CD14-positive monocyte (primary cell): ENCODE measurements at regions not wholly inside any gene's neighbourhood (a gene's known extent, or its start where the extent isn't known, plus 50 kb on each side); places are given as distances from the start of the nearest gene placed in this dataset.

Experiments used
- DNase-seq, 3 donors: peaks; one replicate each; pipeline ENCODE4 v3.0.0-alpha.2; 2011 to 2022
- H2AFZ ChIP-seq: 2 replicates; pipeline ENCODE4 v1.6.0; 2012; ENCODE audit warnings: mild to moderate bottlenecking, low read depth, low read length, inconsistent platforms; ENCODE audit not compliant: insufficient read depth, poor library complexity, severe bottlenecking
- H3K27ac ChIP-seq, 2 donors: 1 replicate in 1 of 2; 2 replicates in 1 of 2; pipeline ENCODE4 v1.5.1; 2012 to 2013; ENCODE audit warnings: low read length in 2 of 2, control low read depth in 1 of 2, inconsistent platforms in 1 of 2, low read depth in 1 of 2, mild to moderate bottlenecking in 1 of 2
- H3K27me3 ChIP-seq, 2 donors: one replicate each; pipeline versions ENCODE4 v1.6.0 to v1.6.1; 2011 to 2013; ENCODE audit warnings: low read length in 2 of 2; ENCODE audit not compliant: control insufficient read depth in 2 of 2, insufficient read depth in 2 of 2
- H3K36me3 ChIP-seq, 2 donors: replicated peaks in 1 of 2; 1 replicate in 1 of 2; 2 replicates in 1 of 2; pipeline versions ENCODE4 v1.5.1 to v1.6.1; 2012 to 2013; ENCODE audit warnings: low read length in 2 of 2, control low read depth in 1 of 2, inconsistent platforms in 1 of 2, mild to moderate bottlenecking in 1 of 2; ENCODE audit not compliant: insufficient read depth in 2 of 2, control insufficient read depth in 1 of 2
- H3K4me1 ChIP-seq, 2 donors: 1 replicate in 1 of 2; 2 replicates in 1 of 2; pipeline versions ENCODE4 v1.5.1 to v1.6.1; 2012 to 2013; ENCODE audit warnings: low read length in 2 of 2, control low read depth in 1 of 2, inconsistent platforms in 1 of 2, mild to moderate bottlenecking in 1 of 2, moderate library complexity in 1 of 2; ENCODE audit not compliant: insufficient read depth in 2 of 2, control insufficient read depth in 1 of 2
- H3K4me2 ChIP-seq: replicated peaks from 2 replicates; pipeline ENCODE3; 2012; ENCODE audit warnings: low read length, moderate library complexity, mild to moderate bottlenecking; ENCODE audit not compliant: poor library complexity, severe bottlenecking; ENCODE audit errors: extremely low read depth
- H3K4me3 ChIP-seq, 3 experiments: fragments of 200-600 bp in 1 of 3; sonication (generic) in 1 of 3; replicated peaks in 1 of 3; 1 replicate in 2 of 3; 2 replicates in 1 of 3; pipeline ENCODE4 v1.5.1; 2011 to 2013; ENCODE audit warnings: low read length in 3 of 3, mild to moderate bottlenecking in 3 of 3, control low read depth in 2 of 3, low read depth in 2 of 3, inconsistent platforms in 1 of 3, moderate library complexity in 1 of 3
- H3K79me2 ChIP-seq: 2 replicates; pipeline ENCODE4 v1.6.0; 2012; ENCODE audit warnings: mild to moderate bottlenecking, control low read depth, inconsistent platforms, low read length, moderate library complexity; ENCODE audit not compliant: insufficient read depth
- H3K9ac ChIP-seq: 2 replicates; pipeline ENCODE4 v1.6.0; 2017; ENCODE audit warnings: low read length, mild to moderate bottlenecking; ENCODE audit not compliant: insufficient read depth, poor library complexity, severe bottlenecking
- H3K9me3 ChIP-seq, 2 donors: replicated peaks in 1 of 2; 1 replicate in 1 of 2; 2 replicates in 1 of 2; pipeline versions ENCODE4 v1.5.1 to v1.6.1; 2012 to 2013; ENCODE audit warnings: low read length in 2 of 2, control low read depth in 1 of 2; ENCODE audit not compliant: control insufficient read depth in 1 of 2, insufficient read depth in 1 of 2
- H4K20me1 ChIP-seq: 2 replicates; pipeline ENCODE4 v1.6.0; 2012; ENCODE audit warnings: mild to moderate bottlenecking, low read length, control low read depth, moderate library complexity; ENCODE audit not compliant: insufficient read depth
- H3K27ac Mint-ChIP-seq, 7 donors: one replicate each; pipeline ENCODE4 v1.8.0; 2020; ENCODE audit warnings: mild to moderate bottlenecking in 7 of 7, mixed read lengths in 7 of 7, moderate library complexity in 6 of 7, inconsistent platforms in 2 of 7
- H3K27me3 Mint-ChIP-seq, 3 donors: one replicate each; pipeline ENCODE4 v1.8.0; 2021 to 2022; ENCODE audit warnings: low read depth in 3 of 3, mild to moderate bottlenecking in 3 of 3, mixed read lengths in 3 of 3, moderate library complexity in 3 of 3, inconsistent platforms in 1 of 3
- H3K36me3 Mint-ChIP-seq, 2 donors: one replicate each; pipeline ENCODE4 v1.8.0; 2020; ENCODE audit warnings: mixed read lengths in 2 of 2, inconsistent platforms in 1 of 2, mild to moderate bottlenecking in 1 of 2
- H3K4me1 Mint-ChIP-seq: one replicate; pipeline ENCODE4 v1.8.0; 2020; ENCODE audit warnings: mild to moderate bottlenecking, mixed read lengths
- H3K4me3 Mint-ChIP-seq, 2 donors: one replicate each; pipeline ENCODE4 v1.8.0; 2020; ENCODE audit warnings: mild to moderate bottlenecking in 2 of 2, mixed read lengths in 2 of 2, moderate library complexity in 1 of 2
- H3K9me3 Mint-ChIP-seq, 7 donors: one replicate each; pipeline ENCODE4 v1.8.0; 2020 to 2022; ENCODE audit warnings: mixed read lengths in 7 of 7, mild to moderate bottlenecking in 6 of 7, moderate library complexity in 6 of 7, inconsistent platforms in 2 of 7
- WGBS: methylation state at CpG from one replicate; pipeline ENCODE4 v1.1.5; 2013; ENCODE audit warnings: missing lambda C conversion rate; ENCODE audit not compliant: insufficient coverage; 5-methylcytosine and 5-hydroxymethylcytosine counted together
- intact Hi-C, 2 donors: fragments of 100-400 bp; cut with micrococcal nuclease; formaldehyde crosslinking; loops; one replicate each; pipeline versions ENCODE4 v1.15.0 to v1.15.1; 2023
- TF ChIP-seq, protein P1 (sequence below): fragments of 200-600 bp; IDR thresholded peaks from one replicate; pipeline ENCODE4 v1.8.0; 2022; ENCODE audit warnings: antibody characterized with exemption, mild to moderate bottlenecking

- intact Hi-C loops, result no loop called here
- no peak overlapping the region for H3K27ac ChIP-seq
- H3K4me1 ChIP-seq, result peaks cover 39% of the 10 kb centered on the region in 2 donors
- Mint-ChIP-seq H3K36me3 (peaks cover 0 to 3% of the 10 kb centered on the region in 2 donors), H3K27me3 (no peaks in the 10 kb centered on the region), H3K4me3 (no peak overlapping the region), H3K9me3 (peaks cover 6 to 21% (median 10%) of the 10 kb centered on the region in 7 donors), H3K27ac (peak overlapping the region in 1 of 7 donors; percentile 43), H3K4me1 (peaks cover 45% of the 10 kb centered on the region)
- no peaks in the 10 kb centered on the region for H3K27me3 ChIP-seq
- H3K9me3 ChIP-seq, result peaks cover 10 to 12% of the 10 kb centered on the region in 2 donors
- no peak overlapping the region for H3K4me3 ChIP-seq
- TF ChIP-seq, protein P1, sequence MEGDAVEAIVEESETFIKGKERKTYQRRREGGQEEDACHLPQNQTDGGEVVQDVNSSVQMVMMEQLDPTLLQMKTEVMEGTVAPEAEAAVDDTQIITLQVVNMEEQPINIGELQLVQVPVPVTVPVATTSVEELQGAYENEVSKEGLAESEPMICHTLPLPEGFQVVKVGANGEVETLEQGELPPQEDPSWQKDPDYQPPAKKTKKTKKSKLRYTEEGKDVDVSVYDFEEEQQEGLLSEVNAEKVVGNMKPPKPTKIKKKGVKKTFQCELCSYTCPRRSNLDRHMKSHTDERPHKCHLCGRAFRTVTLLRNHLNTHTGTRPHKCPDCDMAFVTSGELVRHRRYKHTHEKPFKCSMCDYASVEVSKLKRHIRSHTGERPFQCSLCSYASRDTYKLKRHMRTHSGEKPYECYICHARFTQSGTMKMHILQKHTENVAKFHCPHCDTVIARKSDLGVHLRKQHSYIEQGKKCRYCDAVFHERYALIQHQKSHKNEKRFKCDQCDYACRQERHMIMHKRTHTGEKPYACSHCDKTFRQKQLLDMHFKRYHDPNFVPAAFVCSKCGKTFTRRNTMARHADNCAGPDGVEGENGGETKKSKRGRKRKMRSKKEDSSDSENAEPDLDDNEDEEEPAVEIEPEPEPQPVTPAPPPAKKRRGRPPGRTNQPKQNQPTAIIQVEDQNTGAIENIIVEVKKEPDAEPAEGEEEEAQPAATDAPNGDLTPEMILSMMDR, result no peak
- no peak overlapping the region for H3K9ac ChIP-seq
- no peaks in the 10 kb centered on the region for H4K20me1 ChIP-seq
- H2AFZ ChIP-seq, result no peak overlapping the region
- H3K4me2 ChIP-seq, result no peak overlapping the region
- no peak for DNase-seq
- H3K36me3 ChIP-seq, result no peaks in the 10 kb centered on the region
- no peaks in the 10 kb centered on the region for H3K79me2 ChIP-seq
- 98% methylated on average over 6 of the region's 6 CpGs for WGBS
Observed at GRCh38 chr6:149237464-149237863, 80.0 kb upstream of the TAB2 start.

DNA sequence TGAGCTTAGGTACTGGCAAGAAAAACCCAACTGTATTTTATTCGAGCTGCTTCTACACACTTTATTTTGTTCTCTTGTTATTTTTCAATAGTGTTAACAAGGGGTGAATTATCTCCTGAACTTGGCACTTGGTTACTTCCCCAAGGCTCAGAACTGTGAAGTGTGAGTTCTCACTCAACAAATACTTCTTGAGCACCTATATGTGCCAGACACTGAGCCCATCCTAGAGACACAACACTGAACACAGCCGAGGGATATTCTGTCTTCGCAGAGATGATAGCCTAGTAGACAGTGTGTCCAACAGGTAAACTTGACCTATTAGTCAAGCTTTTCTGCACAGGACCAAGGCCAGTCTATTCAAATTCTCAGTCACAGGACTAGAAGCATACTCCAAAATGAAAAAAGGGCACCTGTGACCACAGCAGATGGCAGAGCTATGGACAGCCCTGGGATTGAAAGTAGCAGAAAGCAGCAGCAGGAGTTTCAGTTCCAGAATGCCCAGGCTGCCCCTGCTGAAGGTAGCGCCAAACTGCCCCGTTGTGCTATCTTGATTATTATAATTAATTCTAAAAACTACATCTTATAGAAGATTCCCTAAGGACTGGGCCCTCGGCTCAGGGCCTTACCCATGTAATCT, 77.8 kb upstream of the TAB2 start:
- Histone ChIP-seq H3K9me3 (peaks cover 10 to 15% of the 10 kb centered on the region in 2 donors), H3K4me3 (no peak overlapping the region), H3K36me3 (no peaks in the 10 kb centered on the region), H3K27me3 (no peaks in the 10 kb centered on the region), H3K4me1 (peaks cover 17% of the 10 kb centered on the region in 2 donors), H3K4me2 (no peak overlapping the region), H2AFZ (no peak overlapping the region), H3K27ac (no peak overlapping the region), H3K9ac (no peak overlapping the region), H4K20me1 (no peaks in the 10 kb centered on the region), H3K79me2 (no peaks in the 10 kb centered on the region)
- peaks cover 26% of the 10 kb centered on the region for H3K4me1 Mint-ChIP-seq
- TF ChIP-seq, protein P1, result no peak
- no peaks in the 10 kb centered on the region for H3K27me3 Mint-ChIP-seq
- peaks cover 6 to 23% (median 17%) of the 10 kb centered on the region in 7 donors for H3K9me3 Mint-ChIP-seq
- 90% methylated on average over 2 of the region's 6 CpGs for WGBS
- H3K27ac Mint-ChIP-seq, result no peak overlapping the region
- no peak for DNase-seq
- intact Hi-C loops, result no loop called here
- no peak overlapping the region for H3K4me3 Mint-ChIP-seq
- H3K36me3 Mint-ChIP-seq, result peaks cover 3% of the 10 kb centered on the region in 2 donors
